HG03520 (cell line): ENCODE measurements at regions not wholly inside any gene's neighbourhood (a gene's known extent, or its start where the extent isn't known, plus 50 kb on each side); places are given as distances from the start of the nearest gene placed in this dataset.
"Not testable (repeated sequence)": the region's sequence is repeated elsewhere in the genome, so short reads cannot be mapped to it uniquely, and the experiment has no call there.

Experiments
- ATAC-seq: cut with Tn5 transposase; IDR thresholded peaks from one replicate; pipeline ENCODE4 v1.9.1; 2021; ENCODE audit warnings: mild to moderate bottlenecking, moderate library complexity; ENCODE audit not compliant: unreplicated experiment

DNA sequence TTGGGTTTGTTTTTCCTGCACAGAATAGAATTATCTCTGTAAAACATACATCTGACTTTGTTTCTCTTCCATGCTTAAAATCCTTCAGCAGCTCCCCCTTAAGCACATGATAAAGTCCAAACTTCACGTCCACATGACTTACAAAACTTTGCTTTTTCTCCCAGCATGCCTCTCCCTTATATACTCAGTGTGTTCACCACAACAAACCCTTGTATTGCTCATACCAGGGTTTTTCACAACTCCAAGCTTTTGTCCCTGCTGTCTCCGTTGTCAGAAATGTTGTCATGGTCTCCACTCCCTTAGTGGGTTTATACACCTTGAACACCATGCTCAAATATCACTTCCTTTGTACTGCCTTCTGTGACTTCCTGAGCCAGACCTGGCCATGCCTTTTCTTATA lies 91.1 kb upstream of the MITF start:
- ATAC-seq, result no peak

DNA sequence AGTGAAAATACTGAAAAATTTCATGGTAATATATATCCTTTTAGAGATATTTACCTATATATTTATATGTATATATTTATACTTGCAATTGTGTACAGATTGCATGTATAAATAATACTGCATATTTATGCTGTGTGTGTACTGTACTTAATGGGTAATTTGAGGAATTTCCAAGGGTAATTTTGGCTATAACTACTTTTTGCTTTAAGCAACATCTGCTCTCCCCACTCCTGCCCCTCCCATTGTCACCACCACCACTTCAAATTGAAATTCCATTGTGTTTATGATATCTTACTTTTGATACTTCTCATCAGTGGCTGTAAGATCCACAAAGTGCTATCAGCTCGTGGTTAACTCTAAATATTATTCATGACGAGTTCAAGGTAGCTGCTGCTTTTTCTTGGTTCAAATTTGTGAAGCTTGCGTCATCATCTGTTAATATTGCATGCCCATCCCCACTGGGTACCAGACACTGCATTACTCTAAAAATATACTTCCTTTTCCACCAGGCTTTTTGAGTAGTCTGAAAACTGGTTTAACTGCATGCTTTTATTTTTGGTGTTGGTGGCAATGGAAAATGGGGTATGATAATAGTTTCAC lies 91.7 kb upstream of the MITF start:
- no peak for ATAC-seq

DNA sequence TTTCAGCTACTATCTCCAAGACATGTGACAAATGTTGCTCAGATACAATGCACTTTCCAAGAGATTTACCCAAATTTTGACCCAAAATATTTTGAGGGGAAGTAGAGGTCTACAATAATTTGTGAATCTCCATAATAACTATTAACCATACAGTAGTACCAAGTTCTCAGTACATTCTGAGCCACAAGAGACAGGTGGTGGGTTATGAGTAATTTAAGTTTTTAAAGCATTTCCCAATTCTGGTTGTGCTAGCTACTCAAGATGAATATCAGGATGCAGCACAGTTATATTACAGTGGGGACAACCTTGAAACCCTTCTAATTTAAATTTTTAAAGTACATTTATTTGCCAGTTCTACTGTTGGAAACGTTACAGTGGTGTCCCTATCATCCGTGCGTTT lies 92.2 kb upstream of the MITF start:
- no peak for ATAC-seq

DNA sequence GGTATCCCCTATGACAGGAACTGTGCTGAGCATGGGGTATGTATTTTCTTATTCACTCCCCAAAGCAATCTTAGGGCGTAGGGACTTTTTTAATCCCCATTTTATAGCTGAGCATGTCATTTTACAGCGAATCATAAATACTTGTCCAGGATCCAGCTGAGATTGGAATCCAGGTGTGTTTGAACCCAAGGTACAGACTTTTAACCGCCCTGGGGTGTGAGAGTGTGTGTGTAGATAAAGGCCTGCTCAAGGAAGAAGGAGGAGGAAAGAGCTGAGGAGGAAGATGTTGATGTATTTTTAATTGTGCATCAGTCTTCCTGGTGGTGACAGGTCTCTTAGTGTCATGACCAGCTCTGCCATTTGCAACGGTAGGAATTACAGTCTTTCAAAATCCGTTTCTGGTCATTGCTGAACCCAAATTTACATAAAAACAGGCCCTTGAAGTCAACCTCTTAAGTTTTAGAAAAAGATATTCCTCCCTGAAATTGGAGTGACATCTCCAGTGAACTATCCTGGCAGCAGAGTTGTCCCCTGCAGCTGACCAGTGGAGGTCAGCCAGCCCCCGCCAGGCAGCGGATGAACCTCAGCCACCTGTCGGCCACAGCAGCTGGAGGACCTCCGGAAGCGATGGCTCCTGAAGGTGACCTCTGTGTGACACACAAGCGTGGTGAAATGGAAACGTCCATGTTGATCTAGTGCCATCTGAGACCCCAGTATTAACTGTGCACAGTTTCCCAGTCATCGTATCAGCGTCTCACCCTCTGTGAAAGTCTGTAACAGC lies 92.8 kb upstream of the MITF start:
- no peak for ATAC-seq

DNA sequence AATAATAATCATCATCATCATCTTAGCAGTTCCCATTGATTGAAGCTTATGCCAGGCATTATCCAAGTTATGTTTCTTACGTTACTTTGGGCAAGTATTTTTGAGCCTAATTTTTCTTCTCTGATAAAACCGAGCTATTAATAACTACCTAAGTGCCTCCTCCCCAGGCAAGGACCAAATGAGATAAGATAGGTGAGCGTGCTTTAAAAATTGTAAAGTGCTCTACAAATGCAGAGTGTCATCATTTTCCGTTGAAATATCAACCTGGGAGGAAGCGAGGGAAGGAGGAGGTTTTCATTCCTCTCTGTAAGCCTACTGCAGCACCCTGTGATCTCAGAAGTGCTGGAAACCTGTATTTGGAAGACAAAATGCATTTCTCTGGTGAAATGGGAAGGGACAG lies 96.7 kb upstream of the MITF start:
- ATAC-seq, result no peak

DNA sequence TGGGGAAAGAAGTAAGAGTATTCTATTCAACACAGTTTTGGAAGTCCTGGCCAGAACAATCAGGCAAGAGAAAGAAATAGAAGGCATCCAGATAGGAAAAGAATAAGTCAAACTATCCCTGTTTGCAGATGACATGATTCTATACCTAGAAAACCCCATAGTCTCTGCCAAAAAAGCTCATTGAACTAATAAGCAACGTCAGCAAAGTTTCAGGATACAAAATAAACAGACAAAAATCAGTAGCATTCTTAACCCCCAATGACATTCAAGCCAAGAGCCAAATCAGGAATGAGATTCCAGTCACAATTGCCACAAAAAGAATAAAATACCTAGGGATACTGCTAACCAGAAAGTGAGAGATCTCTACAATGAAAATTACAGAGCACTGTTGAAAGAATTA lies 99.4 kb upstream of the MITF start:
- ATAC-seq, result no peak

DNA sequence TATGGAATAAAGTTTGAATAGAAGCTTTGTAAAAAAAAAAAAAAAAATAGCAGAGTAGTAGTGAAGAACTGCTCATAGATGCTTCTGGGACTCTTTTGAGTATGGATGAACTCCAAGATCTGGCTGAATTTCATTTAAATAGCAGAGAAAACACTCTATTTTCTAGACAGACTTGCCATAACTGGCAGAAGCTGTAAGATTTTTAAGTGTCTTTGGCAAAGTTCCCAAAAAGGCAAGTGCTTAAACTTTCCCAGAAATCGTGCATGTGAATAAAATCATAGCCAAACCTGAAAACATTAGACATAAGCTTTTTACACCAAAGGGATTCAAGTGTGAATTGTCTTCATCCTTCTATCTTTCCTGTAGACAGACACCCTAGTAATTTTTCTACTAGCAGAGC lies 110.3 kb upstream of the MITF start:
- ATAC-seq, result no peak

DNA sequence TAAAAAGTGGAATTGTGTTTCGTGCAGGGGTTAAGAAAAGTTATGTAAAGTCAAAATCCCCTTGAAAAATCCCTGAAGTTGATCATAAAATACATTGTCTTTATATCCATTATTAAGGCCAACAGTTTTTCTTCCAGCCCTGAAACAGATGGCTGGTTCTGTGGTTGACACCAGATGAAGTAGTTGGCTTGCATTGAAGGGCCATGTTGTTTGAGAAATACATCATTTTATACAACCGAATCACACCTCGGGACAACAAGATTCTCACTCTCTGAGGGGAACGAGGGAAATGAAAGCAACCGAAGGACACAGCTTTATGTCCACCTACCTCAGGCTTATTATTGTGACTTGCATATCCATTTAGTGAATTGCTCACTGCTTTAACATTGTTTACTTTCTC lies 126.0 kb upstream of the MITF start:
- no peak for ATAC-seq

DNA sequence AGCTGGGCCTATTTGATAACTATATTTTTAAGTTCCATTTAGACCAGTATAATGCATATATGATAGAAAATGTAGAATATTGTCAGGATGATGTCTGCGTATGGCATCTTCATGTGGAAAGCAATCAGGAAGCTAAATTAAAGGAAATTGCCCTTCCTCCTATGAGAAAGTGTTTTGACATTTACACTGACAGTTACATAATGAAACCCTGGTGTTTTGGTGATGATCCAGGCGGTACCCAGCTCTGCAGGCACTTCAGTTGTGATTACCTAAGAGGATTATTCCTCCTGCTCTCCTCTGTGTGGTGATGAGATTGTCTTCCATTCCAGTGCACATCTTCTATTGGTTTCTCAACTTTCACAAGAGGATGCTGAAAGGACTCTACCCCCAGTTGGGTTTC lies 126.5 kb upstream of the MITF start:
- ATAC-seq, result no peak

DNA sequence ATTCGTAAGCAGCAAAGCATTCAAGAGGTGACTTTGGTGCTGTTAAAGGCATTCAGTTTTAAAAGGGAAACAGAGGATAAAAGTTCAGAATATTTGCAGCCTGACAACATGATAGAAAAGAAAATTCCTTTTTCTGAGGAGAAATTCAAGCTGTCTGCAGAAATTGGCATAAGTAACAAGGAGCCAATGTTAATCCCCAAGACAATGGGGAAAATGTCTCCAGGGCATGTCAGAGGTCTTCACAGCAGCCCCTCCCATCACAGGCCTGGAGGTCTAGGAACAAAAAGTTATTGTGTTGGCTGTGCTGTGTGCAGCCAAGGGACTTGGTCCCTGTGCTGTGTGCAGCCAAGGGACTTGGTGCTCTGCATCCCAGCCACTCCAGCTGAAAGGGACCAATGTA lies 129.7 kb upstream of the MITF start:
- not testable (repeated sequence) for ATAC-seq

DNA sequence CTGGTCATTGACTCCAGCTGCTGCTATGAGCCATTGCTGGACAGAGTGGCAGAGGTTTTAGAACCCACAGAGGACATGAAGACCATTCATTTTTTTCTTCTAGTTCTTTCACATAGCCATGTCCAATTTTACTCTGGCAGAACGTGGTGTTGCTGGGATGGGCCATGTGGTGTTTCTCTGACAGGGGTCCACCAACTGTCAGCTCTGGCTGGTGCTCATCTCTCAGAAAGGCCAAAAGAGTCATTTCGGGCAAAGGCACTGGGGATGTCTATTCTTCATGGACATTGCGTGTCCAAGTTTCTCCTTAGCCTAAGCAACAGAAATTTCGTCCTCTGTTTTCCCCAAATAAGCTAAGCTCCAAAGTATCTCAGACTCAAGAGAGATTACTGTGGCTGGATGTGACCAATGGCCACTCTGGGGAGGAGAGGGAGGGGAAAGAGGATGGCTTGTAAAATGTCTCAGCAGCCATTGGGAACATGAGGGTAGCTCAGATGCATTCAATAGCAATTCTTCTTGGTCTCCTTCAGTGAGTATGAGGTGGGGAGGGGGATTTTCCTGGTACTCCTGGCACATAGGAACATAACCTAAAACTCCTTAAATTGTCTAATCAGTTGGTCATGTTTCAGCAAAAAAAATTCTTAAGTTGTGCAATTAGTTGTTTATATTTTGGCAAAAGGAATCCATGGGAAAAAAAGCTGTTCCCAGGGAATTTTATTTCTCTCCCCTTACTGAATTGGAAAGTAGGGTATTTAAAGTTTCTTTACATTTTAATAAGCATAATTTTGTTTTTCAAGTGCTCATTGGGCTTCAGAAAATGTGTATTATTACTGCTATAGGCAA lies 131.6 kb upstream of the MITF start:
- no peak for ATAC-seq

DNA sequence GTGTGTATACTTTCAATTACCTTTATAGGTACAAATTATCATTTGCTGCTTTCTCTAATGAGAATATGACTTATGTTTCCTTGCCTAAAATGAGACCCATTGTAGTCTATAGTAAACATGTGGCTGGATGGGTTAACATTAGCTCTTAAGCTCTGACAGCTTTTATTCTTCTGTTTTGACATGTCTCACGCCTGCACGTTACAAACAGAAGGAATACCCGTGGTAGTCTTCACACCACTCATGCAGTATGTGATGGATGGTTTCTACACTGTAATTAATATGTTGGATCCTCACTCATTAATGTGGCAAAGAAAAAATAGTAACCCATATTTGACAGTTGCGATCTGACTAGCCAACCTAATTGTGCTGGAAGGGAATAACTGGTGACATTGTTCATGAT lies 133.4 kb upstream of the MITF start:
- ATAC-seq, result no peak

DNA sequence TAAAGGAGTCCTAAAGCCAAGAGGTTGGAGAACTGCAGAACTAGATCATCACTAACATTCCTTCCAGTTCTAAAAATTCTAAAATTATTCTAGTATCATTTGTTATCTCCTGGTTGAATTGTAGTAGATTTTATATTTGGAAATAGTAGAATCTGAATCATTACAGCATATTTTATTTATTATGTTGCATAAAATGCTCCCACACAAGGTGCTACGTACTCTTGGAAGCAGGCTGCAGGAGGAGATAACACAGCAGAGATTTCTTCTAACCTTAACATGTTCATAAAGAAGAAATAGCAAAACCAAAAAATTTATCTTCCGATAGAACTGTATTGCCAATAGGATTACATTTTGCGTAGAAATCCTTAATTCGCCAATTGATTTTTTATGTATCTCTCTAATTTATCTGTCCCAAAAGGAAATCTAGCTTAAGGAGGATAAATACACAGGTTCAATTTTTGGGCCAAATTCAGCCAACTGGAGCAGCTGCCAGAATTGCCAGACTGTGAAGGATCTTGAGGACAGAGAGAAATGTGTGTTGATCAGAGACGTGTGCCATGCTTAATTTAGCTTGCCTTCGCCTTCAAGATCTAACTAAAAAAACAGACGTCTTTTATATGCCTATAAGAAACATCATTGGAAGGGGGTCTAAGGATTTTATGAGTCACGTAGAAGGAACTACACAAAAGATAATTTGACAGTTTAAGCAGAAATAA lies 134.4 kb upstream of the MITF start:
- ATAC-seq, result no peak

DNA sequence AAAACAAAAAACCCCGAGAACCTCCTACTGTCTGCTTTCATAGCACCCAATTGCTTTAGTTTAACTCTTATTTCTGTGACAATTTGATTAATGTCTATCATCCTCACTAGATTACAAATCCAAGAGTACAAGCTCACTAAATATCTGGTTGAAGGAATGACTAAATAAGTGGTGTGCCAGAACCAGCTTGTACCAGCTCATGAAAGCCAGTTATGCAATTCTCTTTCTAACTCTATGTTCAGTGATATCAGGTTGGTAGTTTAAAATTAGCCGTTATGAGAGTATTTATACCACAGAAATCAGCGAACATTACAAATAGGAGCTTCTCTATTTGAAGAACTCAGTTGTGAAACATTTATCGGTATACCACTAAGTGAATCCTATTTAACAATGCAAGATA lies 137.2 kb upstream of the MITF start:
- no peak for ATAC-seq

DNA sequence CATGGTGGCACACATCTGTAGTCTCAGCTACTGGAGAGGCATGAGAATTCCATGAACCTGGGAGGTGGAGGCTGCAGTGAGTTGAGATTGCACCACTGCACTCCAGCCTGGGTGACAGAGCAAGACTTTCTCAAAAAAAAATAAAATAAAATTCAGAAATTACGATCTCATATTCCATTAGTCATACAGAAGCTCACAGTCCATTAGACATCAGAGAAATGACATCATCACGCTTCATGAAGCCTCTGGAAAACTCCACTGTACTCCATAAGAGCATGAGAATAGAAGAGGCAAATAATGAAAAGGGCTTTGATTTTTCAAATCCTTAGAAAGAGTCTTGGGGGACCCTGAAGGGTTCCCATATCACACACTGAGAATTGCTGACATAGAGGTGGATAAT lies 145.0 kb upstream of the MITF start:
- ATAC-seq, result no peak

DNA sequence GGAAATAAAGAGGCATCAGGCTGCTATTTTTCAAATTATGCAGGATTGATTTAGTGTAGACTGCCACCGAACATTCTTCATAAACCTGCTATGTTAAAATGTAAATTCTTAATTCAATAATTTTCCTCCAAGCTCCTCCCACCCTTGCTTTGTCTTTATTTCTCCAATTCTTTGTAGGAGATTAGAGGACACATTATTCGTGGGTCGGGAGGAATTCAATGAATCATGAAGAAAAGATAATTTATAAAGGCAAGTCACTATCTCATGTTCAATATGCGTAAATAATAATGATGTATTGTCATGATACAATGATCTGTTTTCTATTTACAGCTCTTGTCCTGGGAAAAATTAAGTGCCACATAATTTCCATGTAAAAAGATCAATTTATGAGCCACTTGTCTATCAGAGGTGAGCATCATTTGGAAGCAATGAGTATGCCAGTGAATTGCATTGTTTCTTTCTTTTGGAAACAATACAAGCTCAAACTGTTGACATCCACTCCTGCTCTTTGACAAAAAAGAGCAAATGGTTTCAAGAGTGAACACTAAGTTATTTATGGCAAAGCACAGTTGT lies 148.0 kb upstream of the MITF start:
- ATAC-seq, result no peak

DNA sequence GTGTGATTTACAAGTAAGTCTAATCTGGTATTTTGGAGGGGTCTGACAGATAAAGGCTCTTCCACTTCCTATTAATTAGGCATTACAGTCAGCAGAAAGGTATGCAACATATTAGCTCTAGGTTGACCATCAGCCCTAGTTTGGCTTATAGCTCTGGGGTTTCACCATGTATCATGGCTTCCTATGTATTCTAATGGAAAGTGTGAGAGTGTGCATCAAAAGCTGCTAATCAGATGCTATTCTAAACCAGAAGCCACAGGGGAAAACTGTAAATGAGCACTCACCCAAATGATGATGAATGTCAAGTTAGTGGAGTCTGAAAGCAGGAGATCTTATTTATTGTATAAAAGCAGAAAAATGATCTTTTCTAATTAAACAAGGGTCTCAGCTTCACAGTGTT lies 149.2 kb upstream of the MITF start:
- ATAC-seq, result no peak

DNA sequence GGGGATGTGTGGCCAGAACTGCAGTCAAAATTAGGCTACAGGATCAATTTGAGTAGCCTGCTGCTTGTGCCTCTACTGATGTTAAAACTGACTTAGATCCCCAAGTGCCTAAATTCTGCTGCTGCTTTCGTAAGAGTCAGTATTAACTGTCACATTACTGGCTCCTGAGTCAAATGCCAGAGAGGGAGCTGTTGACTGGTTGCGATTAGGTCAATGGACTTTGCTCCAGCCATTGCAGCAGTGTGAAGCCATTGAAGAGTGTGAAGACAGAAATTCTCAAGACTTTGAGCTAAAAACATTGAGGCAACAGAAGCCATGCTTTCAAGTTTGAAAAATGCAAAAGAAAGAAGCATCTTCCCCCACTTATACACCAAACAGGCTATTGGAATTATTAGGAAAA lies 151.1 kb upstream of the MITF start:
- ATAC-seq, result no peak

DNA sequence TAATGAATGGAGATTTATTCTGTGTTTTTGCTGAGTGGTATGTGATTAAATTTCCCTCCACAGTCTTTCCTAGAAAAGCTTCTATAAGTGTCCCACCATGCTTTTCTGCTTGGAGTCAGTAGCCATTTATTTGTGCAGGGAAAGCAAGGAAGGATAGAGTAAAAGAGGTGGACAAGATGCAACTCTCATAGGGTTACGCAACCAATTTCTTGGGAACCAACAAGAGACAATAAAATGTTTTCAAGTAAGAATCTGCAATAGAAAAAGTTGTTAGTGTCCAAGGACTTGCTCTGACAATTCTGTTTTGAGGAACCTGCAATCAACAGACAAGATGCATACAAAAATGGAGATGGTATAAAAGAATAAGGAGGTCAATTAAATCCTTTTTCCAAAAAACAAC lies 153.8 kb upstream of the MITF start:
- no peak for ATAC-seq

DNA sequence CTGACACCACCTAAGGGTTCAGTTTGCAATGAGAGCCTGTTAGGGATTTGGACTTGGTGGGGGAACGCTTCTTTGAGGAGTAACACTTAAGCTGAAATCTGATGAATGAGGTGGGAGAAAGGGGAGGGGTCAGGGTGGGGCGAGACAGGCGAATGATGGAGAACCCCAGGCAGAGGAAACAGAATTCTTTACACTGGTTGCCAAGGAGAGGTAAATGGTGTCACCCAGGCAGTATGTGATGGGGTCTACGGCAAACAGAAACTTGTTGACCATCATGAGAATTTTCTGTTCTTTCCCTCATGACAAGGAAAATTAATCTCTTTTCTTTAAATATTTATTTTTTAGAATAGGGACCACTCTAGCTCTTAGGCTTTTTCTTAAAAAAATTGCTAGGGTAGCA lies 157.2 kb upstream of the MITF start:
- ATAC-seq, result no peak
